Endodermal cell (in vitro differentiated cells): ENCODE measurements at regions not wholly inside any gene's neighbourhood (a gene's known extent, or its start where the extent isn't known, plus 50 kb on each side); places are given as distances from the start of the nearest gene placed in this dataset.

ENCODE experiments used
- DNase-seq: peaks from one replicate; pipeline ENCODE4 v3.0.0-alpha.2; 2017
- H3K27ac ChIP-seq: 2 replicates; pipeline ENCODE4 v1.5.1; 2013; ENCODE audit warnings: mild to moderate bottlenecking, low read depth, low read length, moderate library complexity
- H3K27me3 ChIP-seq: 2 replicates; pipeline ENCODE4 v1.6.1; 2013; ENCODE audit warnings: mild to moderate bottlenecking, low read length, moderate library complexity; ENCODE audit not compliant: insufficient read depth, control insufficient read depth, poor library complexity, severe bottlenecking
- H3K36me3 ChIP-seq: 2 replicates; pipeline ENCODE4 v1.7.0; 2013; ENCODE audit warnings: mild to moderate bottlenecking, low read length, moderate library complexity; ENCODE audit not compliant: control insufficient read depth, insufficient read depth
- H3K4me1 ChIP-seq: one replicate; pipeline ENCODE4 v1.7.0; 2013; ENCODE audit warnings: low read length; ENCODE audit not compliant: control insufficient read depth, insufficient read depth
- H3K4me3 ChIP-seq: 2 replicates; pipeline ENCODE4 v1.5.1; 2013; ENCODE audit warnings: mild to moderate bottlenecking, low read length, moderate library complexity
- H3K9ac ChIP-seq: 2 replicates; pipeline ENCODE4 v1.6.1; 2013; ENCODE audit warnings: mild to moderate bottlenecking, low read length, moderate library complexity; ENCODE audit not compliant: poor library complexity, severe bottlenecking; ENCODE audit errors: extremely low read depth
- H3K9me3 ChIP-seq: 2 replicates; pipeline ENCODE4 v1.6.1; 2013; ENCODE audit warnings: mild to moderate bottlenecking, low read length, moderate library complexity; ENCODE audit not compliant: control insufficient read depth
- H3K27ac Mint-ChIP-seq: 2 replicates; pipeline ENCODE4 v1.8.0; 2020; ENCODE audit warnings: mixed read lengths
- H3K27me3 Mint-ChIP-seq: 2 replicates; pipeline ENCODE4 v1.8.0; 2021; ENCODE audit warnings: mild to moderate bottlenecking, mixed read lengths; ENCODE audit not compliant: insufficient read depth
- H3K36me3 Mint-ChIP-seq: 2 replicates; pipeline ENCODE4 v1.8.0; 2020; ENCODE audit warnings: low read depth, mixed read lengths
- H3K4me1 Mint-ChIP-seq: 2 replicates; pipeline ENCODE4 v1.8.0; 2020; ENCODE audit warnings: mixed read lengths
- H3K4me3 Mint-ChIP-seq: 2 replicates; pipeline ENCODE4 v1.8.0; 2020; ENCODE audit warnings: mild to moderate bottlenecking, moderate library complexity, mixed read lengths
- H3K9me3 Mint-ChIP-seq: 2 replicates; pipeline ENCODE4 v1.8.0; 2020; ENCODE audit warnings: mild to moderate bottlenecking, mixed read lengths
- CTCF ChIP-seq: fragments of 200-600 bp; sonication (generic); conservative IDR thresholded peaks from 2 replicates; pipeline ENCODE4 v1.5.0; 2021; ENCODE audit warnings: antibody characterized with exemption, mild to moderate bottlenecking
- WGBS, 2 experiments: methylation state at CpG; one replicate each; pipeline versions ENCODE4 v1.1.5 to v1.1.7; 2013; ENCODE audit warnings: missing lambda C conversion rate in 2 of 2, mixed read lengths in 1 of 2; ENCODE audit not compliant: insufficient coverage in 1 of 2, insufficient read length in 1 of 2; 5-methylcytosine and 5-hydroxymethylcytosine counted together

GRCh38 chr5:121415270-121415669 is 436.4 kb upstream of the FTMT start:
- Mint-ChIP-seq H3K36me3 (no peaks in the 10 kb centered on the region), H3K4me1 (peaks cover 7% of the 10 kb centered on the region), H3K27me3 (peaks cover 11% of the 10 kb centered on the region), H3K4me3 (no peak overlapping the region), H3K9me3 (no peaks in the 10 kb centered on the region), H3K27ac (no peak overlapping the region)
- Histone ChIP-seq H3K27me3 (no peaks in the 10 kb centered on the region), H3K4me3 (no peak overlapping the region), H3K36me3 (no peaks in the 10 kb centered on the region), H3K9me3 (no peaks in the 10 kb centered on the region), H3K27ac (no peak overlapping the region), H3K4me1 (no peaks in the 10 kb centered on the region), H3K9ac (no peak overlapping the region)
- no peak for TF ChIP-seq CTCF
- no peak for DNase-seq
- WGBS, 2 experiments = 88% methylated on average over 1 of the region's 1 CpG; no CpG with 5 or more reads in 1 of the 2 experiments

DNA sequence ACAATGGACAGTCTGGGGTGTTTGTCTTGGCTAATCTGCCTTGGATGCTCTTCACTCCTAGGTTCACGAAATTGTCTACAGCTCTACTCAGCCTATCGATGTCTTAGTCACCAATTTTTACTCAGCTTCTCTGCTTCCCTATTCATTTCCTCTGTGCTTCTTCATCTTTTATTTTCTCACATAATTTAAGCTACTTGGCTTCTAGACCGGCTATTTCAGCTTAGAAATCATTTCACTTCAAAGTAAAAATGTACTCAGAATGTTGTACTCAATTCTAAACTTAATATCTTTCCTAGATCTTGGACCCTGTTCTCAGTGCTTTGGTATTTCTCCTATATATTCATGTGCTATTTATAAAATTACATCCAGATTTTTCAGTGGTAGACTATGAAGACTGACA is 430.0 kb upstream of the FTMT start:
- 85 to 86% methylated on average over 3 of the region's 3 CpGs for WGBS, 2 experiments

DNA sequence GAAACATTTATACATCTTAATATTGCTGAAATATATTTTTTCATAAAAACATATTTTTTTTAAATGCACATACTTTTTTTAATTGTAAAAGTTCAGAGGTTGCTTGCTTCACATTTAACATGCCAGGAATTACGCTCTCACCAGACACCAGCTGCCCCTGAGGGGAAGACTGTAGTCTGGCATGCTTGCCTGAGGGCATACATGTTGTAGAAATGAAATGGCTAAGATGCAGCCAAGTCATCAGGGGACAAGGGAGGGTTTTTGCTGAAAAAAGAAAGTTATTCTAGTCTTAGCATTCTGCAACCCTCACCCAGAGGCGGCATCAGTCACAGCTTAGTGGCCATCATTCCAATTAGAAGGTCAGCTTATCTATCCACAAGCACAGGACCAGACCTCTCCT is 426.7 kb upstream of the FTMT start:
- Mint-ChIP-seq H3K4me3 (no peak overlapping the region), H3K4me1 (no peaks in the 10 kb centered on the region)

More for the DNA sequence above, 430.0 kb upstream of the FTMT start:
- DNase-seq = no peak
- Mint-ChIP-seq H3K4me1 (no peaks in the 10 kb centered on the region), H3K27ac (no peak overlapping the region), H3K36me3 (no peaks in the 10 kb centered on the region), H3K27me3 (peaks cover 5% of the 10 kb centered on the region), H3K9me3 (no peaks in the 10 kb centered on the region), H3K4me3 (no peak overlapping the region)
- H3K4me3 ChIP-seq = no peak overlapping the region
- no peaks in the 10 kb centered on the region for H3K9me3 ChIP-seq
- H3K27ac ChIP-seq = no peak overlapping the region
- H3K4me1 ChIP-seq = no peaks in the 10 kb centered on the region
- no peak for TF ChIP-seq CTCF
- H3K9ac ChIP-seq = no peak overlapping the region
- H3K27me3 ChIP-seq = no peaks in the 10 kb centered on the region
- H3K36me3 ChIP-seq = no peaks in the 10 kb centered on the region

More for the DNA sequence above, 426.7 kb upstream of the FTMT start:
- no peak overlapping the region for H3K4me3 ChIP-seq
- H3K9me3 Mint-ChIP-seq = no peaks in the 10 kb centered on the region
- TF ChIP-seq CTCF = no peak
- no peak overlapping the region for H3K27ac Mint-ChIP-seq
- no peaks in the 10 kb centered on the region for H3K27me3 ChIP-seq
- H3K36me3 ChIP-seq = no peaks in the 10 kb centered on the region
- no peaks in the 10 kb centered on the region for H3K27me3 Mint-ChIP-seq
- H3K36me3 Mint-ChIP-seq = no peaks in the 10 kb centered on the region
- H3K4me1 ChIP-seq = no peaks in the 10 kb centered on the region
- no peak for DNase-seq
- H3K9me3 ChIP-seq = no peaks in the 10 kb centered on the region
- WGBS, 2 experiments = 95% methylated on average over 2 of the region's 2 CpGs; no CpG with 5 or more reads in 1 of the 2 experiments
- H3K9ac ChIP-seq = no peak overlapping the region
- H3K27ac ChIP-seq = no peak overlapping the region
